ENCODE measurements at regions not wholly inside any gene's neighbourhood (a gene's known extent, or its start where the extent isn't known, plus 50 kb on each side); places are given as distances from the start of the nearest gene placed in this dataset.

- H3K4me3 ChIP-seq (ENCODE audit: low read length), result no peak overlapping the region
- no peak for DNase-seq (ENCODE audit: low read depth)
- TF ChIP-seq CTCF (conservative IDR thresholded peaks at IDR 0.05; ENCODE audit: low read length), result no peak
These were observed 107.4 kb downstream of the RPS29 start for GRCh38 chr14:49478784-49479183.

DNA sequence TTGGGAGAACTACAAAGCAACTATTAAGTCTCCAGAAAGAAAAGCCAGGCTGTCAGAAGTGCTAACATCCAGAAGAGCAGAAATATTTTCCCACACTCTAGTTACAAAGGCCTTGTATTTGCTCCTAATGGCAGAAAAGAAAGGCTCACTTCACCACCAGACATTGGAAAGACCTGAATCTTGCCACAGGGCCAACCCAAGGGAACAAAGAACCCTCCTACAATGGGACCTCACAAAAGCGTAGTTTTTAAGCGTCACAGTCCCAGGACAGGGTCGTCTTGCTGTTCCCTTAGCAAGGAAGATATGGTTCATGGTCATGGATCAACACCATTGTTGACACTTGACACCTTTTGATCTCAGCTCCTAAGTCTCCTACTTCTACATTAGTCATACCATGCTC is 119.1 kb downstream of the RPS29 start:
- DNase-seq (ENCODE audit: low read depth), result no peak
- TF ChIP-seq CTCF (conservative IDR thresholded peaks at IDR 0.05; ENCODE audit: low read length), result no peak
- no peak overlapping the region for H3K4me3 ChIP-seq (ENCODE audit: low read length)

GRCh38 chr14:49464885-49465284 is 121.3 kb downstream of the RPS29 start:
- no peak overlapping the region for H3K4me3 ChIP-seq (ENCODE audit: low read length)
- TF ChIP-seq CTCF (conservative IDR thresholded peaks at IDR 0.05; ENCODE audit: low read length), result no peak; the same call in 1 of the 2 replicates
- DNase-seq (ENCODE audit: low read depth), result no peak

DNA sequence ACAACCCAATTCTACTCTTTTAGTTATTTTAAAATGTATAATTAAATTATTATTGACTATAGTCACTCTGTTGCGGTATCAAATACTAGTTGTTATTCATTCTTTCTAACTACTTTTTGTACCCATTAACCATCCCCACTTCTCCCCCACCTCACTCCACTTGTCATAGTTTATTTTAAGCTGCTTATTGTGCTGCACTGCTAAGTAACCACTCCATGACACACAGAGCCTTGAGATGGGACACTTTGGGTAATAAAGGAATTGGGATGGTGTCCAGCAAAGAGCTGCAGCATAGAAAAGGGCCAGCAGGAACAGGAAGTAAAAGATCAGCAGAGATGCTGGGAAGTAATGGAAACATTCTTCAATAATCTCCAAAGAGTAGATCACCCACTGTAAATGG is 123.0 kb downstream of the RPS29 start:
- DNase-seq (ENCODE audit: low read depth), result no peak
- no peak overlapping the region for H3K4me3 ChIP-seq (ENCODE audit: low read length)
- no peak for TF ChIP-seq CTCF (conservative IDR thresholded peaks at IDR 0.05; ENCODE audit: low read length)

GRCh38 chr14:49461529-49462401 is 124.4 kb downstream of the RPS29 start:
- peak; percentile 77 for TF ChIP-seq CTCF (conservative IDR thresholded peaks at IDR 0.05; ENCODE audit: low read length)
- H3K4me3 ChIP-seq (ENCODE audit: low read length), result no peak overlapping the region
- peak; percentile 77 for DNase-seq (ENCODE audit: low read depth)

DNA sequence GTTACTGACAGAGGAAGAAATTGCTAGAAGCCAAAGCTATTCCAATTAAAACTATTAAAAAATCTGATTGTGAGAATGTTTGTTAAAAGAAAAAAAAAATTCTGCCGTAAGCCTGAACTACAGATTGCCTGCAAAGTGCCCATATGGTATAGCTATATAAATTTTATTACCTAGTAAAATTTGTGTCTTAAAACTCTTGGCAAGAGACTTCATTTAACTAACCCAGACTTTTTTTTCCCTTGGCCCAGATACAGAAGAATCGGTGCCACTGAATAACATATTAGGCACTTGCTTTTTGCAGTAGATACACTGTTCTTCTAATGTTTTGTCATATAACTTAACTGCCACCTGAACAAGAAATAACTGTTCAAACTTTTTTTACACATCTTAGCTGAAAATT is 125.5 kb downstream of the RPS29 start:
- no peak for TF ChIP-seq CTCF (conservative IDR thresholded peaks at IDR 0.05; ENCODE audit: low read length)
- DNase-seq (ENCODE audit: low read depth), result no peak
- no peak overlapping the region for H3K4me3 ChIP-seq (ENCODE audit: low read length)

GRCh38 chr14:49456589-49456988 is 129.6 kb downstream of the RPS29 start:
- H3K4me3 ChIP-seq (ENCODE audit: low read length), result no peak overlapping the region
- DNase-seq (ENCODE audit: low read depth), result no peak
- TF ChIP-seq CTCF (conservative IDR thresholded peaks at IDR 0.05; ENCODE audit: low read length), result no peak

Measured in AG10803 (cell line).